ENCODE measurements at regions not wholly inside any gene's neighbourhood (a gene's known extent, or its start where the extent isn't known, plus 50 kb on each side); places are given as distances from the start of the nearest gene placed in this dataset.

- no peak for DNase-seq
These were observed 368.8 kb upstream of the ZMIZ1 start for GRCh38 chr10:78699971-78700370.

GRCh38 chr10:78700413-78700812, 368.4 kb upstream of the ZMIZ1 start:
- no peak for DNase-seq

- no peak for DNase-seq
These were observed 367.8 kb upstream of the ZMIZ1 start for GRCh38 chr10:78700816-78701520.

GRCh38 chr10:78702186-78702585, 366.6 kb upstream of the ZMIZ1 start:
- no peak for DNase-seq

DNA sequence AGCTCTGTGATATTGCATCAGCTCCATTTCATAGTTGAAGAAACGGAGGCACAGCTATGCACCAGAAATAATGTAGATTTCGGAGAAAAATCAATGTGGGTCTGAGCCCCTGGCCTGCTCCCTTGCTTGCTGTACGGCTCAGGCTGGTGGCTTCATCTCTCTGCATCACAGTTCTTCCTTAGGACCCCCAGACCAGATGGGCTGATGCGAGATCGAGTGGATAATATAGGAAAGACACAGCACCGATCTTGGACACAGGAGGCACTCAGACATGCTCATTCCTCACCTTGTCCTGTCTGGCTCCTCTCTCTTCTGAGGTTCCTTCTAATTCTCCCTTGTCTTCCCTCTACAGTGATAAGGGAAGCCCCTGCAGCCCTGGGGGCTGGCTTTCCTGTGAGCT, 365.9 kb upstream of the ZMIZ1 start:
- no peak for DNase-seq

DNA sequence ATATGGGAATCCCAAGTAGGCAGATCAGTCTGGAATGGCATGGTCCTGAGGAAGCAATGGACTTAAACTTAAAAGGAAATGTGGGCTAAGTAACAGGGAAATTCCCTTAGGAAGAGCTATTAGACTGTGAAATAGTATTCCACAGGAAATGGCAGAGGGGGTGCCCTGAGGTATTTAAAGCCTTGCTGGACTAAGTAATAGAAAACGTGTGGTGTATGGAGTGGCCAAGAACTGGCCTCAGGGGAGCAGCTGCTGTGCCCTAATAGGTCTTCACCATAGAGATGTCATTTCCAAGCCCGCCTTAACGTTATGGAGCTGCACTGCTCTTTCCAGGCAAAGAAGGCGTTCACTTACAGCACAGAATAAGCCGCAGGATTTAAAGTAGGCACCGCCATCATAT, 365.2 kb upstream of the ZMIZ1 start:
- no peak for DNase-seq

DNA sequence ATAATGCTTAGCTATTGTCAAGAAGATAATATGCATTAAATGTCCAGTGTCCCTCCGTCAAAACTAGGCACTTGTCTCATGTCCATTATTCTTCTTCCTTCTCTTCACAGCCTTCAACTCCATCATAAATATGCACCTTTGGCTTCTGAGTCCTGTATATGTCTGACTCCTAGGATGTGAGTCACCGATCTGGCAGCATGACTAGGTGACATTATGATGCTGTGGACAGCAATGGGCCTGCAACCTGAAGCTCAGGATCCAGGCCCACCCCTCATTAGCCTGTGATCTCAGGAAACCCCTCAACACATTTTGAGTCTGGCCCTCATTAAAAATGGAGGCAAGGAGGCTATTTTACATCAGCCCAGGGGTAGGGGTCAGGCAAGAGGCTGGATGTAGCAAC, 362.5 kb upstream of the ZMIZ1 start:
- no peak for DNase-seq

- DNase-seq, result peak; percentile 7
These were observed 361.8 kb upstream of the ZMIZ1 start for GRCh38 chr10:78706726-78707540.

GRCh38 chr10:78707745-78708144, 361.0 kb upstream of the ZMIZ1 start:
- DNase-seq, result no peak

GRCh38 chr10:78712147-78712546, 356.6 kb upstream of the ZMIZ1 start:
- DNase-seq, result peak; percentile 80

DNA sequence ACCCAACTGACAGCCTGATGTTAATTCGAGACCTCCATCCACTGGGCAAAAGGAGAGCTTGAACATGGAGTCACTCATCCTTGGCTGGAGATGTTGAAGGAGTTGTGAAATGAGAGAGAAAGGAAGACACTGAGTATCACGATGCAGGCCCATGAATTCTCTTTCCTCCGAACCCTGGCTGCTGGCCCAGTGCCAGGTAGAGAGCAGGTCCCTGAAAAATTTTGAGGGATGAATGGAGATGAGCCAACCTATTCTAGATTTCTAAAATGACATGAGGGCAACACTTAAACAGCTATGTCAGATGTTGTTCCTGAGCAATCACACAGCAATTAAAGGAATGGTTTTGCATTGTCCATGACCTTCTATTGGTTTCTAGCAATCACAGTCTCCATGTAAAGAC, 355.1 kb upstream of the ZMIZ1 start:
- no peak for DNase-seq

DNA sequence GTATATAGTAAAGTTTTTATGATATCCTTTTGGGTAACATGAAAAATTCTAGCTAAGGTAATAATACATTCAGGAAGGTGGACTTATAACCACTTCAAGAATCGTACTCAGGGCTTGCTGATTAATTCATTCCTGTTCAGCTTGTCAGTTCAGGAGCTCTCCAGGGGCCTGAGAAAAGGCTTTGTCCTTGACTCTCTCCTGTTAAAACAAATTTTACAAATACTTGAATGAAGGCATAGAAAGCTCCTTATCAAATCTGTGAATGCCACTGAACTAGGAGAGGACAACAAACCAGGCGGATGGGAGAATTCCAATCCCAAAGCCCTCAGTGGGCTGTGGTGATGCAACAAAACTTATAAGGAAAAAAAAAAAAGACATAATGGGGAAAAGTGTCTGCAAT, 354.5 kb upstream of the ZMIZ1 start:
- DNase-seq, result no peak

DNA sequence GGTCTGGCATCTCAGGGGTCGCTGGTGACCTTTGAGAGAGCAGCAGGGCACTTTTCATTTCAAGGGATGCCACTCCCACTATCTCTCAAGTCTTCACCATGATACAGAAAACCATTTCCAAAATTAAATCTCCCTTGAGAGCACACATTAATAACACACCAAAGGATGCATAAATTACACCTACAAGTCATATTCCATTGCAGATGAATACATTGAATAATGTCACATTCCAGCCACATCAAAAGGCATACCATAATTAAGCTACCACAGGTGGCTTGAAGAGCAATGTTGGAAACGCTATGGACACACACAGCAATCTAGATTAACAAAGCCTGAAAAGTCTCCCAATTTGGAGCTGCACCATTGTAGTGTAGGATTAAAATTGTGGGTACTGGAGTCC, 353.3 kb upstream of the ZMIZ1 start:
- DNase-seq, result no peak

- DNase-seq, result no peak
These were observed 352.6 kb upstream of the ZMIZ1 start for GRCh38 chr10:78716043-78716660.

- no peak for DNase-seq
These were observed 351.6 kb upstream of the ZMIZ1 start for GRCh38 chr10:78717200-78717599.

DNA sequence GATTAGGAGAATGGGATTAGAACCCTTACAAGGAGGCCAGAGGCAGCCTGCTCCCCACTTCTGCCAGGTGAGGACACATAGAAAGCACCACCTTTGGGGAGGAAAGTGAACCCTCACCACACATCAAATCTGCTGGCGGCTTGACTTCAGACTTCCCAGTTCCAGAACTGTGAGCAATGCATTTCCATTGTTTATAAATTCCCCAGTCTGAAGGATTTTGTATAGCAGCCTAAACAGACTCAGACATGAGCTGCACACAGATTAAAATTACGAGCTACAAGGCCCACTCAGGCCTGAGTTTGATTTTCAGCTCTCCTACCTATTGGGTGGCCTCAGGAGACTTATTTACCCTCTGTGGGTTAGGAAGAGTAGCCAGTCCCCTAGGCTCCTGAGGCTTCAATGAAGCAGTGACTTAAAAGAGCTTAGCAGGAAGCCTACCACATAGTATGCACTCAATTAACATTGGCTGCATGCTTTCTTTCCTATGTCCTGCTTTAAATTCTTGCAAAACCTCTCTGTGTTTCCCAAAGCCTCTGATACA, 350.7 kb upstream of the ZMIZ1 start:
- DNase-seq, result no peak

- DNase-seq, result no peak
These were observed 349.5 kb upstream of the ZMIZ1 start for GRCh38 chr10:78719276-78719675.

DNA sequence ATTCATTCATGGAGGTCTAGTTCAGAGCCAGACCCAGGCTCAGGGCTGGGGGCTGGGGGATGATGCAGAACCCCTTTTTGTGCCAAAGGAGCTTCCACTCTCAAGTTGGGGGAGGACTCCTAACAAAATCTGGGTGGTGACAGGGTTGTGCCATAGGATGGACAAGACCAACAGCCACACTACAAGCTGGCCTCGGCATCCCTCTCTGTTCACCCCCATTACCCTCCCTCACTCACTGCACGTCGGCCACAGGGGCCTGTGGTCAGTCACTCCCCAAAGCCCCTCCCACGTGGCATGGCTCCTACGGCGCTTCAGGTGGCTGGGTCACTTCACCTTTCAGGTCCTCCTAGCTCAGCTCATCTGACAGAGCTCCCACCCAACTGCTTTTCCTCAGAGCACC, 348.7 kb upstream of the ZMIZ1 start:
- no peak for DNase-seq

GRCh38 chr10:78721231-78721630, 347.5 kb upstream of the ZMIZ1 start:
- no peak for DNase-seq

GRCh38 chr10:78724846-78725245, 343.9 kb upstream of the ZMIZ1 start:
- DNase-seq, result no peak

DNA sequence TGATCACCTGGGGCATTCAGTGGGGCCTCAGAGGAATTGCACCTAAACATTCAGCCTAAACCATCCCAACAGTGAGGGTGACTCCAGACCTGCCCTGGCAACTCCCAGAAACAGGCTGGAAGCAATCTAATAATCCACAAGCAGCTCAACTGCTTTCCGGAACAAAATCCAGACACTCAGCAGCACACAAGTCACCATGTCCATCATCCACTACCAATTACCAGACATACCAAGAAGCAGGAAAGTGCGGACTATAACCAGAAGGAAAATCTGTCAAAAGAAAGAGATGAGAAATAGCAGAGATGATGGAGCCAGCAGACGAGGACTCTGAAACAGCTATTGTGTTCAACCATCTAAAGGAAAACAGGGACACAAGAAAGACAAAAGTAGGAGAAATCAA, 342.6 kb upstream of the ZMIZ1 start:
- DNase-seq, result no peak

DNA sequence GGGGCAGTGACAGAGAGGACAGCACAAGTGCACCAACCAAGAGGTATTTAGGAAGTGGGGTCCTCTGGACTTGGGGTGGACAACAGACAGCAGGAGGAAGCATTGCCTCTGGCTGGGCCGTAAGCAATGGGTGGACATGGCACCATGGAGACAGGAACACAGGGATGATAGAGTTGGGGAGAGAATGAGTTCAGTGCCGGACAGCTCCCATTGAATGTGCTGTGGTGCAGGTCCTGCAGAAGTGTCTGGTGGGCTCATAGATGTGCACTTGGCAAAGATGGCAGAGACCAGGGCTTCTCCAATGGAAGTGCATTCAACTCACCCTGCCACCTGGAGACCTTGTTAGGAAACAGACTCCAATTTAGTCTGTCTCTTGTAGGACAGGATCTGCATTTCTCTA, 341.5 kb upstream of the ZMIZ1 start:
- no peak for DNase-seq

DNA sequence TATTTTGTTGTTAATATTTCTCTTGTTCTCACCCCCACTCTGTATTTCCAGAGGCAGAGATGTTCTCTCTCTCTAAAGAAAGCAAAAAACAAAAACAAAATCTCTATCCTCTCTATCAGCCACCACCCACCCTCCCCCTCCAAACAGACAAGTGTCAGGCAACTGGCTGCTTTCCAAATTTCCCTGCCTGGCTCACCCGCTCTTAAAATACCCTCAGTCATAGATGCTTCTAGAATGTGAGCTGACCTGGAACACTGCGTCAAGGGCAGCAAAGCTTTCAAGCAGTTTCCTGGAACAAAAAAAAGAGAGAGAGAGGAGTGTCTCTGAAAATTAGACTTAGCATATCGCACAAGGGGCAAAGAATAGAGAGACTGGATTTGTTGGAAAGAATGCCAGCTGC, 341.0 kb upstream of the ZMIZ1 start:
- peak; percentile 45 for DNase-seq

DNA sequence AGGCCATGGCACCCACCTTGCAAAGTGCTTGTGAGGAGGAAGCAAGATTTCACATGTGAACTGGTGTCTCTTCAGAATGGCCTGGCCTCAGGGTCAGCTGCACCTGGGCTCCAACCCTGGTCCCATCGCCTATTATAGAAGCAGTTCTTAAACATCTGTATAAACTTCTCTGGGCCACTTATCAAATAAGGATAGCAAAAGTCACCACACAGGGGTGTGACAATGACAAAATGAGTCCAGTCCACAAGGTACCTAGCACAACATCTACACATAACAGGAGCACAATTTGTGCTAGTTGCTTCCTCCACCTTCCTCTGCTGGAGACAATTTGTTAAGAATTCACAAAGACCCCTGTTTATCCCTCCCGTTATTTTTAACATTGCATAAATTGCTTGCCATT, 340.6 kb upstream of the ZMIZ1 start:
- no peak for DNase-seq
